GM18517 (cell line): ENCODE measurements at regions not wholly inside any gene's neighbourhood (a gene's known extent, or its start where the extent isn't known, plus 50 kb on each side); places are given as distances from the start of the nearest gene placed in this dataset.
"Not testable (repeated sequence)": the region's sequence is repeated elsewhere in the genome, so short reads cannot be mapped to it uniquely, and the experiment has no call there.

Source experiments
- ATAC-seq: cut with Tn5 transposase; IDR thresholded peaks from one replicate; pipeline ENCODE4 v1.9.1; 2021; ENCODE audit warnings: mild to moderate bottlenecking, moderate library complexity; ENCODE audit not compliant: unreplicated experiment

- ATAC-seq = no peak
Measured at GRCh38 chr7:50251765-50252164, 52.8 kb upstream of the IKZF1 start.

GRCh38 chr7:50246551-50246950, 58.0 kb upstream of the IKZF1 start:
- ATAC-seq = no peak

- not testable (repeated sequence) for ATAC-seq
Measured at GRCh38 chr7:50242111-50242510, 62.4 kb upstream of the IKZF1 start.

- not testable (repeated sequence) for ATAC-seq
Measured at GRCh38 chr7:50240699-50241098, 63.8 kb upstream of the IKZF1 start.

- ATAC-seq = no peak
Measured at GRCh38 chr7:50229964-50230363, 74.6 kb upstream of the IKZF1 start.

GRCh38 chr7:50228148-50228547, 76.4 kb upstream of the IKZF1 start:
- ATAC-seq = no peak

- no peak for ATAC-seq
Measured at GRCh38 chr7:50227726-50228125, 76.8 kb upstream of the IKZF1 start.

GRCh38 chr7:50226669-50227068, 77.8 kb upstream of the IKZF1 start:
- no peak for ATAC-seq

- ATAC-seq = no peak
Measured at GRCh38 chr7:50226145-50226544, 78.4 kb upstream of the IKZF1 start.

GRCh38 chr7:50221433-50221832, 83.1 kb upstream of the IKZF1 start:
- no peak for ATAC-seq

GRCh38 chr7:50221028-50221427, 83.5 kb upstream of the IKZF1 start:
- ATAC-seq = no peak

- ATAC-seq = no peak
Measured at GRCh38 chr7:50220273-50220672, 84.2 kb upstream of the IKZF1 start.

- ATAC-seq = no peak
Measured at GRCh38 chr7:50217821-50218281, 86.7 kb upstream of the IKZF1 start.

- no peak for ATAC-seq
Measured at GRCh38 chr7:50217401-50217800, 87.1 kb upstream of the IKZF1 start.

- ATAC-seq = no peak
Measured at GRCh38 chr7:50216626-50217025, 87.9 kb upstream of the IKZF1 start.

- ATAC-seq = no peak
Measured at GRCh38 chr7:50214771-50215170, 89.7 kb upstream of the IKZF1 start.

GRCh38 chr7:50214126-50214670, 90.3 kb upstream of the IKZF1 start:
- ATAC-seq = no peak

GRCh38 chr7:50213622-50214017, 90.9 kb upstream of the IKZF1 start:
- ATAC-seq = no peak

- peak; percentile 42 for ATAC-seq
Measured at GRCh38 chr7:50212666-50213621, 91.6 kb upstream of the IKZF1 start.

GRCh38 chr7:50212016-50212325, 92.5 kb upstream of the IKZF1 start:
- ATAC-seq = no peak

- no peak for ATAC-seq
Measured at GRCh38 chr7:50211130-50212015, 93.1 kb upstream of the IKZF1 start.
